NCI-H82 (cell line): ENCODE measurements at regions not wholly inside any gene's neighbourhood (a gene's known extent, or its start where the extent isn't known, plus 50 kb on each side); places are given as distances from the start of the nearest gene placed in this dataset.
"Not testable (repeated sequence)": the region's sequence is repeated elsewhere in the genome, so short reads cannot be mapped to it uniquely, and the experiment has no call there.

Source experiments
- DNase-seq: peaks from one replicate; lab custom pipeline; 2025; lab: John Stamatoyannopoulos, UW

GRCh38 chr10:108090476-108091215 lies 926.1 kb upstream of the SORCS1 start:
- DNase-seq, result no peak

- no peak for DNase-seq
These were observed 922.0 kb upstream of the SORCS1 start for GRCh38 chr10:108086502-108086901.

- DNase-seq, result no peak
These were observed 918.1 kb upstream of the SORCS1 start for GRCh38 chr10:108082596-108082995.

GRCh38 chr10:108078263-108078662 lies 913.8 kb upstream of the SORCS1 start:
- no peak for DNase-seq

GRCh38 chr10:108072466-108072865 lies 908.0 kb upstream of the SORCS1 start:
- no peak for DNase-seq

- no peak for DNase-seq
These were observed 906.3 kb upstream of the SORCS1 start for GRCh38 chr10:108070789-108071188.

- no peak for DNase-seq
These were observed 904.6 kb upstream of the SORCS1 start for GRCh38 chr10:108069096-108069495.

- no peak for DNase-seq
These were observed 900.3 kb upstream of the SORCS1 start for GRCh38 chr10:108064746-108065260.

GRCh38 chr10:108060246-108060645 lies 895.7 kb upstream of the SORCS1 start:
- DNase-seq, result no peak

GRCh38 chr10:108055506-108055905 lies 891.0 kb upstream of the SORCS1 start:
- DNase-seq, result peak; percentile 4

- DNase-seq, result no peak
These were observed 888.5 kb upstream of the SORCS1 start for GRCh38 chr10:108052981-108053380.

- DNase-seq, result no peak
These were observed 886.7 kb upstream of the SORCS1 start for GRCh38 chr10:108051218-108051617.

GRCh38 chr10:108050626-108051025 lies 886.1 kb upstream of the SORCS1 start:
- no peak for DNase-seq

GRCh38 chr10:108049668-108050067 lies 885.2 kb upstream of the SORCS1 start:
- DNase-seq, result no peak

- no peak for DNase-seq
These were observed 884.4 kb upstream of the SORCS1 start for GRCh38 chr10:108048898-108049297.

GRCh38 chr10:108039821-108040584 lies 875.5 kb upstream of the SORCS1 start:
- no peak for DNase-seq

- DNase-seq, result no peak
These were observed 872.6 kb upstream of the SORCS1 start for GRCh38 chr10:108037061-108037460.

GRCh38 chr10:108036265-108036664 lies 871.8 kb upstream of the SORCS1 start:
- DNase-seq, result no peak

GRCh38 chr10:108034829-108035228 lies 870.3 kb upstream of the SORCS1 start:
- no peak for DNase-seq

- DNase-seq, result not testable (repeated sequence)
These were observed 869.0 kb upstream of the SORCS1 start for GRCh38 chr10:108033518-108033917.

- DNase-seq, result no peak
These were observed 867.0 kb upstream of the SORCS1 start for GRCh38 chr10:108031505-108031904.

- no peak for DNase-seq
These were observed 850.3 kb upstream of the SORCS1 start for GRCh38 chr10:108014902-108015177.

- peak; percentile 2 for DNase-seq
These were observed 849.8 kb upstream of the SORCS1 start for GRCh38 chr10:108014145-108014901.
